ENCODE measurements at regions not wholly inside any gene's neighbourhood (a gene's known extent, or its start where the extent isn't known, plus 50 kb on each side); places are given as distances from the start of the nearest gene placed in this dataset.

DNA sequence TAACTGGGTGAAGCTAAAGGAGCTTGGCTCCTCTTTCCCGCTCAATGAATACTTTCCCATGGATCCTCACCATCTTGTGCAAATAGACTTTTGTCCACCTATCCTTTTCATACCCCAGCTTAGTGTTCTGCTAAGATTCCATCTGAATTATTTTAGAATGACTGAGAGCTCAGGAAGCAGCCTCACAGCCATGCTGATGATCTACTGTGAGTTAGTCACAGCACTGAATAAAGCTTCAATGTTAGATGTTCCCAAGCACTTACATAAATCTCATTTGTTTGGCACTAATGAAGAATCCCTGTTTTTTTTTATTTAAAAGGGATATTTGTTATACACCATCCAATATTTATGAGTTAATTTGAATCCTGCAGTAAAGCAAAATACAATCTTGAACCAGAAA, 317.6 kb upstream of the TRPC7 start:
- no peak for TF ChIP-seq POLR2A (IDR thresholded peaks at IDR 0.05)
- TF ChIP-seq, protein P1, sequence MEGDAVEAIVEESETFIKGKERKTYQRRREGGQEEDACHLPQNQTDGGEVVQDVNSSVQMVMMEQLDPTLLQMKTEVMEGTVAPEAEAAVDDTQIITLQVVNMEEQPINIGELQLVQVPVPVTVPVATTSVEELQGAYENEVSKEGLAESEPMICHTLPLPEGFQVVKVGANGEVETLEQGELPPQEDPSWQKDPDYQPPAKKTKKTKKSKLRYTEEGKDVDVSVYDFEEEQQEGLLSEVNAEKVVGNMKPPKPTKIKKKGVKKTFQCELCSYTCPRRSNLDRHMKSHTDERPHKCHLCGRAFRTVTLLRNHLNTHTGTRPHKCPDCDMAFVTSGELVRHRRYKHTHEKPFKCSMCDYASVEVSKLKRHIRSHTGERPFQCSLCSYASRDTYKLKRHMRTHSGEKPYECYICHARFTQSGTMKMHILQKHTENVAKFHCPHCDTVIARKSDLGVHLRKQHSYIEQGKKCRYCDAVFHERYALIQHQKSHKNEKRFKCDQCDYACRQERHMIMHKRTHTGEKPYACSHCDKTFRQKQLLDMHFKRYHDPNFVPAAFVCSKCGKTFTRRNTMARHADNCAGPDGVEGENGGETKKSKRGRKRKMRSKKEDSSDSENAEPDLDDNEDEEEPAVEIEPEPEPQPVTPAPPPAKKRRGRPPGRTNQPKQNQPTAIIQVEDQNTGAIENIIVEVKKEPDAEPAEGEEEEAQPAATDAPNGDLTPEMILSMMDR (IDR thresholded peaks at IDR 0.05), result no peak
- 0% methylated on average over 1 of the region's 1 CpG; no CpG with 5 or more reads in 1 of the 2 donors for WGBS, 2 donors

DNA sequence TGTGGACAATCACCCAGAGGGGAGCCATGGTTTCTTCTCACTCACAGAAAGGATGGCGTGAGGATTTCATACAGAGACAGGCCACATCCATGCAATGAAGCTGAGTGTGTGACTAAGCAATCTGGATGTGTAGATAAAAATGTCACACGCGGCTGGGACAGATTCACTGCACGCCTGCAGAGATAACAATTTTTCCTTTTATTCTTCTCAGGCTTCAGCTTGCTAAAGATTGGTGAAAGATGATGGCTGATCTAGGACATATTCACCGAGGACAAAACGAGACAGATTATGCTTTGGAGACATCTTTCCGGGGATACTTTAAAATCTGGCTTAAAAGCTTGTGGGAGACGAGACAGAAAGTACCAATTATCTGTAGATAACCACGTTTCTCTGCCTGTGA, 313.9 kb upstream of the TRPC7 start:
- no peak for TF ChIP-seq POLR2A (IDR thresholded peaks at IDR 0.05)
- TF ChIP-seq, protein P1 (IDR thresholded peaks at IDR 0.05), result no peak
- intact Hi-C loops (cut with DNase I; ENCODE audit: low total_unique reads), result no loop called here
- no peak overlapping the region for H3K4me3 ChIP-seq (ENCODE audit: low read depth, poor library complexity, severe bottlenecking)
- 84 to 85% methylated on average over 9 of the region's 9 CpGs for WGBS, 2 donors
- DNase-seq (ENCODE audit: low spot score in 2 of 2), result no peak

More for the DNA sequence above, 317.6 kb upstream of the TRPC7 start:
- intact Hi-C loops (cut with DNase I; ENCODE audit: low total_unique reads), result no loop called here
- DNase-seq (ENCODE audit: low spot score in 2 of 2), result no peak
- no peak overlapping the region for H3K4me3 ChIP-seq (ENCODE audit: low read depth, poor library complexity, severe bottlenecking)

DNA sequence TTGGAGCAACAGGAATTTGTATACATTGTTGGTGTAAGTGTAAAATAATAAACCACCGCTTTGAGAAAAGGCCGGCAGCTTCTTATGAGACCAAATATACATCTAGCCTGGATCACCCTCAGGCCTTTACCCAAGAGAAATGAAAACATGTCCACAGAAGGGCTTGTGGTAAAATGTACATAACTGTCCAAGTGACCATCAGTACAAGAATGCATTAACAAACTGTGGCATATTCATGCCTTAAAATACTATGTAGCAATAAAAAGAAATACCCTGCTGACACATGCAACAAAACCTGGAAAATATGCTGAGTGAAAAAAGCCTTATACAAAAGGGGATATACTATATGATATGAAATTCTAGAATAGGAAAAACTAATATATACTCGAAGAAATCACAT, 311.9 kb upstream of the TRPC7 start:
- 88 to 92% methylated on average over 3 of the region's 3 CpGs for WGBS, 2 donors
- no peak overlapping the region for H3K4me3 ChIP-seq (ENCODE audit: low read depth, poor library complexity, severe bottlenecking)
- intact Hi-C loops (cut with DNase I; ENCODE audit: low total_unique reads), result no loop called here
- no peak for DNase-seq (ENCODE audit: low spot score in 2 of 2)
- TF ChIP-seq, protein P1 (IDR thresholded peaks at IDR 0.05), result no peak
- no peak for TF ChIP-seq POLR2A (IDR thresholded peaks at IDR 0.05)

DNA sequence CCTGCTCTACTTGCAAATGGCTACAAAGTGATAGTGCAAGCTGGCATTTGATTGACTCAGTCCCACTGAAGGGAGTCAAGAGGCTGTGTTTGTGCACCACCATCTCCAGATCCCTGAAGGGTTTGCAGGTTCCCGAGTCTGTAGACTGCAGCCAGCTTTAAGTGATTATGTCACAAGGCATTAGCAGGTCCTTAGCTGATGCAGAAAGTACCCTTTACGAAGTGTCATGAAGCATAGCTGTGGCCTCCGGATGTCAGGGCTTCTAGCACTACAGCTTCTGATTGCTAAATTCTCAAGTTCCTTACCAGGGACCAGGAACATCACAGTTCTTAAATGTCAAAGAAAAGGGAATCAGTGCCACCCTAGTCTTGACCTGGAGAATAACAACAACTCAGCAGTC, 311.3 kb upstream of the TRPC7 start:
- TF ChIP-seq, protein P1 (IDR thresholded peaks at IDR 0.05), result no peak
- no peak for TF ChIP-seq POLR2A (IDR thresholded peaks at IDR 0.05)
- no peak overlapping the region for H3K4me3 ChIP-seq (ENCODE audit: low read depth, poor library complexity, severe bottlenecking)
- DNase-seq (ENCODE audit: low spot score in 2 of 2), result no peak
- intact Hi-C loops (cut with DNase I; ENCODE audit: low total_unique reads), result no loop called here
- WGBS, 2 donors, result 67 to 75% methylated on average over 3 of the region's 3 CpGs

DNA sequence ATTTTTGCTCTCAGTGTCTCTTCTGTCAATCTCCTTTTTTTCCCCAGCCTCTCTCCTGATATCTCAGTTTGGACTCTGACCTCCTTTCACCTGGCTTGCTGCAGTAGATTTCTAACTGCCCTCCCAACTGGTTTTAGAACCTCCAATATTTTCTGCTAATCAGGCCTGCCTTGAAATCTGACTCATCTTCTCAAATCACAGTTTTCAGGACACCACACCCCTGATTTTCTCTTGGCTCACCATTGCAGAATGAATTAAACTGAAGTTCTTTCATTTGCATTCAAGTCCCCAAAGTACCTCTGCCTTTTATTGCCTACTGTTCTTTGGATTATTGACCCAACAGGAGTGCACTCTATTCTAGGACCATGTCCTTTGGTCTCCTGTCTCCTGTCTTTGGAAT, 310.4 kb upstream of the TRPC7 start:
- intact Hi-C loops (cut with DNase I; ENCODE audit: low total_unique reads), result no loop called here
- no peak for TF ChIP-seq POLR2A (IDR thresholded peaks at IDR 0.05)
- no peak overlapping the region for H3K4me3 ChIP-seq (ENCODE audit: low read depth, poor library complexity, severe bottlenecking)
- no peak for DNase-seq (ENCODE audit: low spot score in 2 of 2)

DNA sequence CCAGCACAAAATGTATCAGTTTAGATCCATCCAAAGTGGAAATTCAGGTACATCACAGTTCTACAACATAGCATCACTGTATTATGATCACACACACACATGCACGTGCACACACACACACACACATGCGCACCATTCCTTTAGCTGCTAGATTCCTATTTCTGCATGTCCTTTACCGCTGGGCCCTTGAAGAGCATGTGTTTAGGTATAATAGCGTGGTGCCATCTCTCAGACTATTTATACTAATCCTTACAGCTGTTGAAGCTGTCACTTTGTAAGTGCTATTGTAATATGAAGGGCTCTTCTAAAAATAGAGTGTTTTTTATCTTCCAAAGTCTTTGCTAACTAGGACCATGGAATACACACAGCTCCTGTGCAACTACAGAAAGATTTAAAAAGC, 308.8 kb upstream of the TRPC7 start:
- 80 to 89% methylated on average over 4 of the region's 4 CpGs for WGBS, 2 donors

More for the DNA sequence above, 308.8 kb upstream of the TRPC7 start:
- no peak for TF ChIP-seq POLR2A (IDR thresholded peaks at IDR 0.05)
- TF ChIP-seq, protein P1 (IDR thresholded peaks at IDR 0.05), result no peak
- H3K4me3 ChIP-seq (ENCODE audit: low read depth, poor library complexity, severe bottlenecking), result no peak overlapping the region
- DNase-seq (ENCODE audit: low spot score in 2 of 2), result no peak
- intact Hi-C loops (cut with DNase I; ENCODE audit: low total_unique reads), result no loop called here

Measured in lower leg skin (tissue), 4 donors.